Prostate gland (tissue), 2 donors: ENCODE measurements at regions not wholly inside any gene's neighbourhood (a gene's known extent, or its start where the extent isn't known, plus 50 kb on each side); places are given as distances from the start of the nearest gene placed in this dataset.
"Not testable (repeated sequence)": the region's sequence is repeated elsewhere in the genome, so short reads cannot be mapped to it uniquely, and the experiment has no call there.

Experiments
- DNase-seq: peaks from one replicate; pipeline ENCODE4 v3.0.0-alpha.2; 2019; ENCODE audit warnings: low spot score
- H3K27ac ChIP-seq, 2 donors: fragments of 200-600 bp; sonication (generic); 2 replicates each; pipeline ENCODE4 v1.5.1; 2017 to 2019
- H3K27me3 ChIP-seq: fragments of 200-600 bp; sonication (generic); replicated peaks from 2 replicates; pipeline ENCODE4 v1.5.1; 2019; ENCODE audit not compliant: insufficient read depth
- H3K36me3 ChIP-seq, 2 donors: fragments of 200-600 bp; sonication (generic); 1 replicate in 1 of 2; 2 replicates in 1 of 2; pipeline versions ENCODE4 v1.5.1 to v1.8.1; 2017 to 2019
- H3K4me1 ChIP-seq: fragments of 200-600 bp; sonication (generic); replicated peaks from 2 replicates; pipeline ENCODE4 v1.5.1; 2019
- H3K4me3 ChIP-seq, 2 donors: fragments of 200-600 bp; sonication (generic); 2 replicates each; pipeline ENCODE4 v1.5.1; 2017 to 2019
- H3K9me3 ChIP-seq: fragments of 200-600 bp; sonication (generic); 2 replicates; pipeline ENCODE4 v1.5.1; 2017
- CTCF ChIP-seq, 4 experiments: fragments of 200-600 bp in 2 of 4; fragments of 450-650 bp in 2 of 4; sonication (generic) in 2 of 4; IDR thresholded peaks; 1 replicate in 3 of 4; 2 replicates in 1 of 4; pipeline ENCODE4 v1.5.1; 2016 to 2019; ENCODE audit warnings: antibody characterized with exemption in 4 of 4, mild to moderate bottlenecking in 2 of 4, moderate library complexity in 2 of 4
- POLR2A ChIP-seq: fragments of 450-650 bp; IDR thresholded peaks from one replicate; pipeline ENCODE4 v1.6.1; 2016; ENCODE audit warnings: antibody characterized with exemption, mild to moderate bottlenecking
- POLR2AphosphoS5 ChIP-seq: sonication (generic); formaldehyde crosslinking; IDR thresholded peaks from one replicate; pipeline ENCODE4 v1.6.1; 2017; ENCODE audit warnings: antibody characterized with exemption
- WGBS: methylation state at CpG from one replicate; pipeline ENCODE4 v1.1.5; 2018; 5-methylcytosine and 5-hydroxymethylcytosine counted together
- intact Hi-C: fragments of 100-400 bp; cut with DNase I; formaldehyde crosslinking; loops from one replicate; pipeline ENCODE4 v1.14.2; 2022

DNA sequence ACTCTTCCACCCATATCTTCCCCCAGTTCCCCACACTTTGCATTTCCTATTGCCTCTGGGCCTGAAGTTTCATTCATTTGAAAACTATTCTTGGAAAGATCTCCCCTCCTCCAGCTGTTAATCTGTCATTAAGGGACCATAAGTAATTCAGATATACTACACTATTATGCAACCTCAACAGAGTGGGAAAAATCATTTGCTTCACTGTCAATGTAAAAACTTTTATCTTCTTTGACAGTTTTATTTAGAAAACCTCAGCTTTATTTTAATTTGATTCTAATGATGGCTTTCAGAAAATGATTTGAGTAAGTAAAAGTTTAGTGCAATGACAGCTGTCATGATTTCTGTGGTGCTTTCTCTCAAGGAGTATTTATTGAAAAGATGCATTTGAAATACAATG lies 435.3 kb upstream of the KCNMB2 start:
- DNase-seq: no peak
- Histone ChIP-seq H3K36me3 (no peaks in the 10 kb centered on the region), H3K9me3 (no peaks in the 10 kb centered on the region), H3K27me3 (no peaks in the 10 kb centered on the region), H3K4me1 (no peaks in the 10 kb centered on the region), H3K27ac (no peak overlapping the region), H3K4me3 (no peak overlapping the region)
- TF ChIP-seq POLR2A (no peak), POLR2AphosphoS5 (no peak), CTCF (IDR thresholded peaks at IDR 0.05) (no peak)
- intact Hi-C loops: no loop called here

DNA sequence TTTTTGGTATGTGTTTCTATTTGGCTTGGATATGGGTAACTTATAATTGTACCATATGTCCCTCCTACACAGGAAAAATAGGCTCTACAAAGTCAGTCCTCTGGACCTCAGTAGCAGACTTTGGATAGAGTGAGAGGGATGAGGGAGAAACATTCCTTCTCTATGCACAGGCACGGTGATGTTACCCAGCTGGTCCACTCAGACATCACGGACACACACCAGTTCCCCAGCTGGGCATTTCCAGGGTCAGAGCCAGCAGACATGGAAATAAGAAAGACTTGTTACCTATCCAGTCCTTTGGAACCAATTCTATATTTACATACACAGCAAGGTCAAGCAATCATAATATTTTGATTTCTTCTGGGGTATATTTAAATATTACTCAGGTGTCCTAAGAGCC lies 433.1 kb upstream of the KCNMB2 start:
- intact Hi-C loops: no loop called here
- no peak for DNase-seq
- Histone ChIP-seq H3K36me3 (no peaks in the 10 kb centered on the region), H3K9me3 (no peaks in the 10 kb centered on the region), H3K27me3 (no peaks in the 10 kb centered on the region), H3K4me1 (no peaks in the 10 kb centered on the region), H3K4me3 (no peak overlapping the region), H3K27ac (no peak overlapping the region)
- TF ChIP-seq POLR2A (no peak), POLR2AphosphoS5 (no peak), CTCF (IDR thresholded peaks at IDR 0.05) (no peak)
- 72% methylated on average over 2 of the region's 2 CpGs for WGBS

GRCh38 chr3:178107804-178108203 lies 428.4 kb upstream of the KCNMB2 start:
- TF ChIP-seq POLR2AphosphoS5: no peak
- no peak for TF ChIP-seq POLR2A
- TF ChIP-seq CTCF (IDR thresholded peaks at IDR 0.05): no peak
- Histone ChIP-seq H3K27me3 (no peaks in the 10 kb centered on the region), H3K4me3 (no peak overlapping the region), H3K27ac (no peak overlapping the region), H3K9me3 (no peaks in the 10 kb centered on the region), H3K36me3 (no peaks in the 10 kb centered on the region), H3K4me1 (no peaks in the 10 kb centered on the region)
- WGBS: 97% methylated on average over 2 of the region's 2 CpGs
- no peak for DNase-seq
- intact Hi-C loops: no loop called here

DNA sequence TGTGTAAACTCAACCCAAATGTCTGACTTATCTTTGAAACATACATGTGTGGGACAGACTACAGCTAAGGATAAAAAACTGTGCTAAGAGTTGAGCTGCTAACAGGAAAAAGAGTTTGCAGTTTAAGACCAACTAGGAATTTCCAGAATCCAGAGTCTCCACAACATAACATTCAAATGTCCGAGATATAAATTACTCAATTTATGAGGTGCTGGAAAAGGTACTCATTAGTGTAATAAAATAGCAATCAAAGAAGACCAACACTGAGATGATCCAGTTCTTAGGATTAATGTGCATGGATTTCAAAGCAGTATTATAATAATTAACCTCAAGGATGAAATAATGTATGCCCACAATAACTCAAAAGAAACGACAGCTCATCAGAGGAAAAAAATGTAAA lies 426.5 kb upstream of the KCNMB2 start:
- no peaks in the 10 kb centered on the region for H3K36me3 ChIP-seq
- H3K4me1 ChIP-seq: no peaks in the 10 kb centered on the region
- TF ChIP-seq CTCF (IDR thresholded peaks at IDR 0.05): no peak
- TF ChIP-seq POLR2A: no peak
- TF ChIP-seq POLR2AphosphoS5: no peak
- intact Hi-C loops: no loop called here
- no peak overlapping the region for H3K4me3 ChIP-seq
- DNase-seq: no peak
- 61% methylated on average over 2 of the region's 2 CpGs for WGBS
- no peak overlapping the region for H3K27ac ChIP-seq
- no peaks in the 10 kb centered on the region for H3K27me3 ChIP-seq
- no peaks in the 10 kb centered on the region for H3K9me3 ChIP-seq

DNA sequence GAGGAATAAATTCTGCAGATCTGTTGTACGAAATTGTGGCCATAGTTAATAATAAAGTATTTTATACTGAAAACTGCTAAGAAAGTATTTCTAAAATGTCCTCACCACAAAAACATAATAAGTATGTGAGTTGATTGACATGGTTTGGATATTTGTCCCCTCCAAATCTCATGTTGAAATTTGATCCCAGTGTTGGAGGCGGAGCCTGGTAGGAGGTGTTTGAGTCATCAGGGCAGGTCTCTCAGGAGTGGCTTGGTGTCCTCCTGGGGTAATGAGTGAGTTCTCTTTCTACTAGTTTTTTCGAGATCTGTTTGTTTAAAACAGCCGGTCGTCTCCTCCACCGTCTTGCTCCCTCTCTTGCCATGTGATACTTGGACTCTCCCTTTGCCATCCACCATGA lies 424.1 kb upstream of the KCNMB2 start:
- TF ChIP-seq CTCF (IDR thresholded peaks at IDR 0.05) (no peak), POLR2A (no peak), POLR2AphosphoS5 (no peak)

DNA sequence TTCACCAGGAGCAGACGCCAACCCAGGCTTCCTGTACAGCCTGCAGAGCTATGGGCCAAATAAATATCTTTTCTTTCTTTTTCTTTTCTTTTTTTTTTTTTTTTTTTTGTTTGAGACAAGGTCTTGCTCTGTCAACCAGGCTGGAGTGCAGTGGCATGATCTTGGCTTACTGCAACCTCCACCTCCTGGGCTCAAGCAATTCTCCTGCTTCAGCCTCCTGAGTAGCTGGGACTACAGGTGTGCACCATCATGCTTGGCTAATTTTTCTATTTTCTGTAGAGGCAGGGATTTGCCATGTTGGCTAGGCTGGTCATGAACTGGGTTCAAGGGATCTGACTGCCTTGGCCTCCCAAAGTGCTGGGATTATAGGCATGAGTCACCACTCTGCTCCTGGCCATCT lies 423.7 kb upstream of the KCNMB2 start:
- DNase-seq, H3K4me3 ChIP-seq, H3K27me3 ChIP-seq, H3K4me1 ChIP-seq, intact Hi-C loops, H3K27ac ChIP-seq, H3K36me3 ChIP-seq, H3K9me3 ChIP-seq: not testable (repeated sequence)
- 96% methylated on average over 1 of the region's 1 CpG for WGBS

More for the DNA sequence above, 424.1 kb upstream of the KCNMB2 start:
- Histone ChIP-seq H3K4me1 (no peaks in the 10 kb centered on the region), H3K9me3 (no peaks in the 10 kb centered on the region), H3K4me3 (no peak overlapping the region), H3K36me3 (no peaks in the 10 kb centered on the region), H3K27me3 (no peaks in the 10 kb centered on the region), H3K27ac (no peak overlapping the region)
- intact Hi-C loops: no loop called here
- no peak for DNase-seq
- over 99% methylated on average over 6 of the region's 6 CpGs for WGBS
